ENCODE measurements at regions not wholly inside any gene's neighbourhood (a gene's known extent, or its start where the extent isn't known, plus 50 kb on each side); places are given as distances from the start of the nearest gene placed in this dataset.
"Not testable (repeated sequence)": the region's sequence is repeated elsewhere in the genome, so short reads cannot be mapped to it uniquely, and the experiment has no call there.

- not testable (repeated sequence) for FAIRE-seq; DNase-seq (ENCODE audit: insufficient read length, low spot score)
Measured at GRCh38 chr18:68153821-68154220, 561.1 kb downstream of the TMX3 start.

GRCh38 chr18:68152770-68153169 lies 562.1 kb downstream of the TMX3 start:
- DNase-seq (ENCODE audit: insufficient read length, low spot score) (no peak), FAIRE-seq (no peak)

- DNase-seq (ENCODE audit: insufficient read length, low spot score) (no peak), FAIRE-seq (no peak)
Measured at GRCh38 chr18:68150961-68151360, 563.9 kb downstream of the TMX3 start.

GRCh38 chr18:68148863-68149262 lies 566.0 kb downstream of the TMX3 start:
- FAIRE-seq (no peak), DNase-seq (ENCODE audit: insufficient read length, low spot score) (no peak)

DNA sequence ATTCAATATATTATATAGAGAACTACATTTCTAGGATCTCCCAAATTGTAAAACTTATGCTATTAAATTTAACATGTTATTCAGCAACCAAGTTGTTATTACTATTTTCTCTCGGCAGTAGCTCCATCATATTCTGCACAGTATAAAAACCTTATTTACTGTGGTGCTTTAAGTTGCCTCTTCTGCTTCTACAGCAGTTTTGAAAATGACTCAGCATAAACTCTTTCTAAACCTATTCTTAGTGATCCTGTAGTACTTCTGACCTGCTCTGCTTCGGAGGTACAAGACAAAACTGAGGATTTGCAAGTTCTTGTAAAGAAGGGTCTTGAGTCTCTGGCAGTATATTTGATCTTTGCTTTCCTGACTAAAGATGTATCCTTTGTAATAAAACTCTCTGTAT lies 567.2 kb downstream of the TMX3 start:
- FAIRE-seq = no peak
- DNase-seq (ENCODE audit: insufficient read length, low spot score) = no peak

DNA sequence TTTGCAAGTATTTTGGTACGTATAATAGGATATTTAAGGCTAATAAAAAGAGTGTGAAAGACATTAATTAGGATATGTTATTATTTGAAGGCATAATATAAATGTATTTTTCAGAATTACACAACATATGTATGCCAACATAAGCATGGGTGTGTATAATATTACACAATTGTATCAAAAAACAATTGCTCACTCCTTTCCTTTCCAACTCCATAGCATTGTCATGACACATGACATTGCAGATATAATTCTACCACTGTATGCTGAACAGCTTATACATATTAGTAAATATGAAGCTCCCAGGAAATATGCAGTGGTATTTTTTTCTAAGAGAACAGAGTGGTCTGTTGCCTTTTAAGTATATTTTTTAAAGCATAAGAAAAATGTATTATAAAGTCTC lies 593.1 kb downstream of the TMX3 start:
- DNase-seq (ENCODE audit: insufficient read length, low spot score) (no peak), FAIRE-seq (no peak)

GRCh38 chr18:68121308-68121707 lies 593.6 kb downstream of the TMX3 start:
- DNase-seq (ENCODE audit: insufficient read length, low spot score) = no peak
- no peak for FAIRE-seq

DNA sequence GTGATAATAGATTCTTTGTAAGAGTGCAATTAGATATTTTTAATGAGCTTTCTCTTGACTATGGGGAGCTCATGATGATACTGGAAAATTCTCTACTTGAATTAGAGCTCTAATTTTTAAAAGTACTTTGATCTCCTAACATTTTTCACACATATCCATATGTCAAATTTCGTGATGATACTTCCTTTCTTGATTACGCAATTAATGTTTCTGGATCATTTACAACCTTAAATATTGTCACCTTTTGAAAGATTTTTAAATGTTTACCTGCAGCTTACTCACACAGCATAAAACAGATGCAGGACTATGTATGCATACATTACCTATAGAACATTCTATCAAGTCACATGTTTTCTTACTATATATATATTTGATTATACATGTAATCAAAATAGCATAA lies 598.5 kb upstream of the DSEL start:
- no peak for DNase-seq (ENCODE audit: insufficient read length, low spot score)
- FAIRE-seq = no peak

DNA sequence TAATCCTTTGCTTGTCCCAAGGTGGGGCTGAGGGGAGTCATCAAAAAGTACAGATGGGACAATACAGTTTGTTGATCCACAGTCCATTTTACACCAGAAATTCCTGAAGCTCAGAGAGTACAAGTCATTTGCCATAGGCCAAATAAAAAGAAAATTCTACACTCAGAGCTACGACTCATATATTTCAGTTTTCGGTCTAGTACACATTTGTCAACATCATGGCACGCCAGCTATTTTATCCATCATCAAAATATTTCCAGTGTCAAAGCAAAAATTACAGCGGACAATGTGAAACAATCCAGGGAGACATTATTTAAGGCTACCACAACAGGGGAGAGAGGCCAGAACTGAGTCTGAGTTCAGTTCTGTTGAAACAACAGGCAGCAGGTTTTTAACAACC lies 587.5 kb upstream of the DSEL start:
- FAIRE-seq (no peak), DNase-seq (ENCODE audit: insufficient read length, low spot score) (no peak)

GRCh38 chr18:68103561-68103960 lies 587.0 kb upstream of the DSEL start:
- DNase-seq (ENCODE audit: insufficient read length, low spot score) = no peak
- no peak for FAIRE-seq

DNA sequence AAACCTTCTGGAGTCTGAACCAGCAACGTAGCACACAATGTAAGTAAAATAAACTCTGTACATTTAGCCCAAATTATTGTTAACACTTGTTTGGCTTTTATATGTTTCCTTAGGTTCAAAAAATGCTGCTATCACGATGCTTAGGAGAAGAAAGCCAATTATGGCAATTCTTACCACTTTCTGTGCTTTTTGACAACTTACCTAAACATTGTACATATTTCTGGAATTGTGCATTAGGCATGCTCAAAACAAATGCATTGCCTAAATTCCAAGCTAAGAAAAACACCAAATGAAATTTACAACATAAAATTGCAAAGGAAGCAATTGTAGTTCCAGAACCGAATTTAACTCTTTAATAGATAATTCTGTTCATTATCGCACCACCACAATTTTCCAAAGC lies 585.6 kb upstream of the DSEL start:
- no peak for FAIRE-seq
- DNase-seq (ENCODE audit: insufficient read length, low spot score) = no peak

GRCh38 chr18:68098655-68099054 lies 582.1 kb upstream of the DSEL start:
- no peak for FAIRE-seq

DNA sequence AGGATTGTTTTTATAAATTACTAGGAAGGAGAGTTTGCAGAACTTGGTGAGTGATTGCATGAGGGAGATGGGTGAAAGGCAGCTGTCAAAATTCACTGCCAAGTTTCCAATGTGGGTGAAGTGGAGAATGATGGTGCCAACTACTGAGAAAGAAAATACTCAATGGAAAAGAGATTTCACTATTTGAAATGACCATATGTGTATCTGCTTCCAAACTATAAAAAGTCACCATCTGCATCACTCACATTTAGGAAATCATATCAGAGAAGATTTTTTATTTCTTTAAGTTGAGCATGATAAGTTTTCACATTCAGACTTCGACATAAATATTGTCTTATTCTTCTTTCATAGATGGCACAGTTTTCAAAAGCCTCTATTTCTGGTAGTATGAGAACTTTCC lies 570.0 kb upstream of the DSEL start:
- no peak for DNase-seq (ENCODE audit: insufficient read length, low spot score)
- no peak for FAIRE-seq

More at GRCh38 chr18:68098655-68099054, 582.1 kb upstream of the DSEL start:
- no peak for DNase-seq (ENCODE audit: insufficient read length, low spot score)

DNA sequence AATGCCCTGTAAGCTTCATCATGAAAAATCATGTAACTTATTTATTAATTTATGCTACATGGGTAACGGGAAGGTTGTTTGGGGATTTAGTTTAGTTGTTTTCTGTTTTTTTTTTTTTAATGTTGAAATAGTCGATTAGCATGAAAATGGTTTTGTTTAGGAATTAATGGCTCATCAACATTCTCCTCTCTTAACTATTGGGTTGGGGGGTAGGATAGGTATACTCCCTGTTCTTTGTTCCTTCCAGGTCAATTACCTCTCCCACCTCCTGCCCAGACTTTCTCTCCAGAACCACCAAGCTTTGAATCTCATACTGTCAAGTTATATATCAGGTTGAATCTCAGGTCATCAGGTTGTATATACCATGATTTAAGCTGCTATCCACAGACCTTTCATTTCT lies 568.7 kb upstream of the DSEL start:
- DNase-seq (ENCODE audit: insufficient read length, low spot score) (no peak), FAIRE-seq (no peak)

- DNase-seq (ENCODE audit: insufficient read length, low spot score) = no peak
- FAIRE-seq = no peak
Measured at GRCh38 chr18:68083776-68084175, 567.3 kb upstream of the DSEL start.

GRCh38 chr18:68083131-68083530 lies 566.6 kb upstream of the DSEL start:
- FAIRE-seq (no peak), DNase-seq (ENCODE audit: insufficient read length, low spot score) (no peak)

- FAIRE-seq = no peak
- DNase-seq (ENCODE audit: insufficient read length, low spot score) = no peak
Measured at GRCh38 chr18:68072744-68073143, 556.2 kb upstream of the DSEL start.

- DNase-seq (ENCODE audit: insufficient read length, low spot score) (no peak), FAIRE-seq (no peak)
Measured at GRCh38 chr18:68060871-68061270, 544.4 kb upstream of the DSEL start.

DNA sequence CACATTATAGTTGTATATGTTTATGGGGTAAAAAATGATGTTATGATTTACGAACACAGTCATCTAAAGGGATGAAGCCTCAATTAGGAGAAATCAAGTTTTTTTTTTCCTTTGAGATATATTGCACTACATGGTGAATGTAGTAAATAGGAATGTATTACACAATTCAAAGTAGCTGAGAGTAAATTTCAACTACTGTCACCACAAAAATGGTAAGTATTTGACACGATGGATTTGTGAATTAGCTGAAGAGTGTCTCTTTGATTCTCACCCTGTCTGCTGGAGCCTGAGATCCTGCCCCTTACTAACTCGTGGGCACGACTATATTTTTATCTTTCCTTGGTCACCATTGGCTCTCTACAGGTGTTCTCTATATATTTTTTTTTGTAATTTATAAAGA lies 540.4 kb upstream of the DSEL start:
- DNase-seq (ENCODE audit: insufficient read length, low spot score) = no peak
- no peak for FAIRE-seq

DNA sequence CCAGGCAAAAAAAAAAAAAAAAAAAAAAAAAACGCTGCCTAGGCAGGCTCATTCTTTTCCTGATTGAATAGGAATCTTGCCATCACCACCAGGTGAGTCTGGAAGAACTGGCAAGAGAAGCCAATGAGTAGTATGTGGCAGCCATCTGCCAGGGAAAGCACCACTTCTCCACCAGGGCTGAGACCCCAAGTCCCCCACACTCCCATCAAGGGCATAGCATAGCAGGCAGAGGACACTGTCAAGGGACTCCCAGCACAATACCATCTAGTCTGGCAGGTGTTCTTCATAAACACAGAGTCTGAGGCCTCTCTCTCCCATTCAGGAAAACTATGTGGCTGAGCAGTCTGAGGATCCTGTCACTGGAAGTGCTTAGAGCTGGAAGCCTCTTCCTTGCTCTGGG lies 538.1 kb upstream of the DSEL start:
- no peak for FAIRE-seq
- no peak for DNase-seq (ENCODE audit: insufficient read length, low spot score)

DNA sequence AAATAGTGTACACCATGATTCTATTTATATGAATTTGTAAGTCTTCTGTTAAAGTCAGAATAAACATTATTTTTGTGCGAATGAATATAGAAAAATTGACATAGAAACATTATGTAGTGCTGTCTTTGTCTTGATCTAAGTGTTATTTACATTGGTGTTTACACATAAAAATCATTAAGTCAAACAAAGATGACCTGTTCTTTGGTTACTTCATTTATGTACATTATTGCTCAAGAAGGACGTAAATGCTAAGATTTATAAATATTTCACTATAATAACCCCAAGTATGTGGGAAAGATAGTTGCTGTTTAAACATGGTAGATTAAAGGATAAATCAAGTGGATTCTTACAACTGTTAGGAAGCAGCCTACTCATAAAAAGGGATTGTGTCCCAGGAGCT lies 536.8 kb upstream of the DSEL start:
- no peak for FAIRE-seq
- no peak for DNase-seq (ENCODE audit: insufficient read length, low spot score)

GRCh38 chr18:68041327-68041726 lies 524.8 kb upstream of the DSEL start:
- DNase-seq (ENCODE audit: insufficient read length, low spot score) (no peak), FAIRE-seq (no peak)

DNA sequence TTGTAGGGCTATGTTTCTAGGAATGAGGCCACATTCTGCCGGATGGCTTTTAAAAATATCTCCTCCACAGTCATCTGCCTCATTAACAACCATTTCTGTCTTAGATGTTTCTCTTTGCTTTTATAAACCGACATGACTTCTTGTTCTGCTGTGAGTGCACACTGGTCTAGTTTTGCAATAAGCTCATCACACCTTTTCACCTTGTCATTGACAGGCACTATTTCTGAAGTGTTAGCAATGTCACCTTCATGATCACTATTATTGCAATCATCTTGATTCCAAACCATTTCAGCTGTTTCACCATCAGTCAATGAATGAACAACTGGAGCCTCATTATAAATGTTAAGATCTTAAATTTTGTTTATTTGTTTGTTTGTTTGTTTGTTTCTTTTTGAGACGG lies 523.7 kb upstream of the DSEL start:
- no peak for FAIRE-seq
- no peak for DNase-seq (ENCODE audit: insufficient read length, low spot score)
